WTC11 (cell line): ENCODE measurements at regions not wholly inside any gene's neighbourhood (a gene's known extent, or its start where the extent isn't known, plus 50 kb on each side); places are given as distances from the start of the nearest gene placed in this dataset.
"Not testable (repeated sequence)": the region's sequence is repeated elsewhere in the genome, so short reads cannot be mapped to it uniquely, and the experiment has no call there.

Source experiments
- CTCF ChIP-seq: fragments of 200-600 bp; IDR thresholded peaks from 2 replicates; pipeline ENCODE4 v1.8.0; 2022; ENCODE audit warnings: antibody characterized with exemption
- E2F4 ChIP-seq: sonication (generic); formaldehyde crosslinking; IDR thresholded peaks from 2 replicates; pipeline ENCODE4 v1.8.1; 2022; ENCODE audit warnings: low read depth, mild to moderate bottlenecking, moderate library complexity, missing genetic modification reagents, borderline replicate concordance
- ESRRA ChIP-seq: sonication (generic); formaldehyde crosslinking; IDR thresholded peaks from 2 replicates; pipeline ENCODE4 v1.8.1; 2022; ENCODE audit warnings: mild to moderate bottlenecking, missing genetic modification reagents, borderline replicate concordance
- FOXJ3 ChIP-seq: sonication (generic); formaldehyde crosslinking; IDR thresholded peaks from 2 replicates; pipeline ENCODE4 v1.9.0; 2021; ENCODE audit warnings: missing genetic modification reagents, mild to moderate bottlenecking, borderline replicate concordance
- GRHL2 ChIP-seq: fragments of 250-450 bp; sonication (Bioruptor Pico); IDR thresholded peaks from 2 replicates; pipeline ENCODE4 v1.8.0; 2022; ENCODE audit warnings: mild to moderate bottlenecking, moderate library complexity; ENCODE audit not compliant: insufficient replicate concordance, severe bottlenecking
- NR1H2 ChIP-seq: sonication (generic); formaldehyde crosslinking; IDR thresholded peaks from 2 replicates; pipeline ENCODE4 v1.9.0; 2021; ENCODE audit warnings: mild to moderate bottlenecking, moderate library complexity, missing genetic modification reagents
- NR3C1 ChIP-seq: sonication (generic); formaldehyde crosslinking; conservative IDR thresholded peaks from 2 replicates; pipeline ENCODE4 v1.8.1; 2023; ENCODE audit warnings: low read depth, mild to moderate bottlenecking, missing genetic modification reagents
- SMAD3 ChIP-seq: sonication (generic); formaldehyde crosslinking; IDR thresholded peaks from 2 replicates; pipeline ENCODE4 v1.8.0; 2022; ENCODE audit warnings: missing genetic modification reagents, mild to moderate bottlenecking, borderline replicate concordance
- ZNF671 ChIP-seq: fragments of 250-450 bp; sonication (Bioruptor Pico); IDR thresholded peaks from 2 replicates; pipeline ENCODE4 v1.8.0; 2021; ENCODE audit warnings: mild to moderate bottlenecking
- TF ChIP-seq, protein P1 (sequence below): sonication (generic); formaldehyde crosslinking; IDR thresholded peaks from 2 replicates; pipeline ENCODE4 v1.8.0; 2022; ENCODE audit warnings: mild to moderate bottlenecking, missing genetic modification reagents
- TF ChIP-seq, protein P2 (sequence below): sonication (generic); formaldehyde crosslinking; IDR thresholded peaks from 2 replicates; pipeline ENCODE4 v1.8.1; 2022; ENCODE audit warnings: low read depth, missing genetic modification reagents, borderline replicate concordance

DNA sequence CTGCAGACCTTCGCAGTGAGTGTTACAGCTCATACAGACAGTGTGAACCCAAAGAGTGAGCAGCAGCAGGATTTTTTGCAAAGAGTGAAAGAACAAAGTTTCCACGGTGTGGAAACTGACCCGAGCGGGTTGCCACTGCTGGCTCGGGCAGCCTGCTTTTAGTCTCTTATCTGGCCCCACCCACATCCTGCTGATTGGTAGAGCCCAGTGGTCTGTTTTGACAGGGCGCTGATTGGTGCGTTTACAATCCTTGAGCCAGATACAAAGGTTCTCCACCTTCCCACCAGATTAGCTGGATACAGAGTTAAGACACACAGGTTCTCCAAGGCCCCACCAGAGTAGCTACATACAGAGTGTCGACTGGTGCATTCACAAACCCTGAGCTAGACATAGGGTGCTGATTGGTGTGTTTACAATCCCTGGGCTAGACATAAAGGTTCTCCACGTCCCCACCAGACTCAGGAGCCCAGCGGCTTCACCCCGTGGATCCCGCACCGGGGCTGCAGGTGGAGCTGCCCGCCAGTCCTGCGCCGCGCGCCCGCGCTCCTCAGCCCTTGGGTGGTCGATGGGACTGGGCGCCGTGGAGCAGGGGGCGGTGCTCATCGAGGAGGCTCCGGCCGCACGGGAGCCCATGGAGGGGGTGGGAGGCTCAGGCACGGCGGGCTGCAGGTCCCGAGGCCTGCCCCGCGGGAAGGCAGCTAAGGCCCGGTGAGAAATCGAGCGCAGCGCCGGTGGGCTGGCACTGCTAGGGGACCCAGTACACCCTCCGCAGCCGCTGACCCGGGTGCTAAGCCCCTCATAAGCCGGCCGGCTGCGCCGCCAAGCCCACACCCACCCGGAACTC, 102.8 kb upstream of the KMT2C start:
- TF ChIP-seq NR3C1 (CRISPR knock-in tag); E2F4 (CRISPR knock-in tag); CTCF; GRHL2 (CRISPR knock-in tag); NR1H2 (CRISPR knock-in tag); FOXJ3 (CRISPR knock-in tag); SMAD3 (CRISPR knock-in tag); ZNF671 (CRISPR knock-in tag); ESRRA (CRISPR knock-in tag): not testable (repeated sequence)
- TF ChIP-seq, protein P1, sequence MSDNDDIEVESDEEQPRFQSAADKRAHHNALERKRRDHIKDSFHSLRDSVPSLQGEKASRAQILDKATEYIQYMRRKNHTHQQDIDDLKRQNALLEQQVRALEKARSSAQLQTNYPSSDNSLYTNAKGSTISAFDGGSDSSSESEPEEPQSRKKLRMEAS (CRISPR knock-in tag) = not testable (repeated sequence)
- TF ChIP-seq, protein P2, sequence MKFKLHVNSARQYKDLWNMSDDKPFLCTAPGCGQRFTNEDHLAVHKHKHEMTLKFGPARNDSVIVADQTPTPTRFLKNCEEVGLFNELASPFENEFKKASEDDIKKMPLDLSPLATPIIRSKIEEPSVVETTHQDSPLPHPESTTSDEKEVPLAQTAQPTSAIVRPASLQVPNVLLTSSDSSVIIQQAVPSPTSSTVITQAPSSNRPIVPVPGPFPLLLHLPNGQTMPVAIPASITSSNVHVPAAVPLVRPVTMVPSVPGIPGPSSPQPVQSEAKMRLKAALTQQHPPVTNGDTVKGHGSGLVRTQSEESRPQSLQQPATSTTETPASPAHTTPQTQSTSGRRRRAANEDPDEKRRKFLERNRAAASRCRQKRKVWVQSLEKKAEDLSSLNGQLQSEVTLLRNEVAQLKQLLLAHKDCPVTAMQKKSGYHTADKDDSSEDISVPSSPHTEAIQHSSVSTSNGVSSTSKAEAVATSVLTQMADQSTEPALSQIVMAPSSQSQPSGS (CRISPR knock-in tag) = not testable (repeated sequence)
